GM23248 (cell line): ENCODE measurements at regions not wholly inside any gene's neighbourhood (a gene's known extent, or its start where the extent isn't known, plus 50 kb on each side); places are given as distances from the start of the nearest gene placed in this dataset.

ENCODE experiments used
- DNase-seq: peaks from one replicate; pipeline ENCODE4 v3.0.0-alpha.2; 2015
- H2AFZ ChIP-seq: fragments of 200-600 bp; sonication (generic); 2 replicates; pipeline ENCODE4 v1.6.1; 2016; ENCODE audit warnings: antibody characterized with exemption
- H3F3A ChIP-seq: fragments of 200-600 bp; sonication (generic); 2 replicates; pipeline ENCODE4 v1.6.1; 2016; ENCODE audit warnings: mild to moderate bottlenecking, antibody characterized with exemption, mixed run types; ENCODE audit not compliant: insufficient read depth
- H3K27ac ChIP-seq: fragments of 200-600 bp; sonication (generic); 2 replicates; pipeline ENCODE4 v1.5.1; 2016; ENCODE audit warnings: mild to moderate bottlenecking
- H3K27me3 ChIP-seq: fragments of 200-600 bp; sonication (generic); replicated peaks from 2 replicates; pipeline ENCODE4 v1.6.1; 2016; ENCODE audit warnings: mild to moderate bottlenecking; ENCODE audit not compliant: insufficient read depth
- H3K36me3 ChIP-seq: fragments of 200-600 bp; sonication (generic); 2 replicates; pipeline ENCODE4 v1.6.1; 2016; ENCODE audit warnings: low read depth, mild to moderate bottlenecking
- H3K4me1 ChIP-seq: fragments of 200-600 bp; sonication (generic); 2 replicates; pipeline ENCODE4 v1.6.1; 2016; ENCODE audit warnings: mild to moderate bottlenecking; ENCODE audit not compliant: insufficient read depth
- H3K4me2 ChIP-seq: fragments of 200-600 bp; sonication (generic); one replicate; pipeline ENCODE4 v1.6.1; 2016; ENCODE audit warnings: mild to moderate bottlenecking; ENCODE audit not compliant: unreplicated experiment
- H3K4me3 ChIP-seq: fragments of 200-600 bp; sonication (generic); 2 replicates; pipeline ENCODE4 v1.5.1; 2016; ENCODE audit warnings: mild to moderate bottlenecking
- H3K79me2 ChIP-seq: fragments of 200-600 bp; sonication (generic); 2 replicates; pipeline ENCODE4 v1.6.1; 2016; ENCODE audit warnings: mild to moderate bottlenecking; ENCODE audit not compliant: insufficient read depth
- H3K9ac ChIP-seq: fragments of 200-600 bp; sonication (generic); 2 replicates; pipeline ENCODE4 v1.6.1; 2016; ENCODE audit warnings: mild to moderate bottlenecking
- H3K9me2 ChIP-seq: fragments of 200-600 bp; sonication (generic); 2 replicates; pipeline ENCODE4 v1.6.1; 2016; ENCODE audit warnings: mixed run types, mild to moderate bottlenecking, moderate library complexity; ENCODE audit not compliant: insufficient read depth
- H3K9me3 ChIP-seq: fragments of 200-600 bp; sonication (generic); one replicate; pipeline ENCODE4 v1.6.1; 2017; ENCODE audit warnings: low read depth
- H4K20me1 ChIP-seq: fragments of 200-600 bp; sonication (generic); 2 replicates; pipeline ENCODE4 v1.6.0; 2016; ENCODE audit not compliant: insufficient read depth
- EZH2 ChIP-seq: fragments of 200-600 bp; sonication (generic); IDR thresholded peaks from 2 replicates; pipeline ENCODE4 v1.6.1; 2018; ENCODE audit warnings: antibody characterized with exemption, mild to moderate bottlenecking; ENCODE audit not compliant: insufficient read depth, poor library complexity, severe bottlenecking
- EZH2phosphoT487 ChIP-seq: fragments of 200-600 bp; sonication (generic); IDR thresholded peaks from 2 replicates; pipeline ENCODE4 v1.6.1; 2018; ENCODE audit warnings: antibody characterized with exemption, moderate library complexity, mild to moderate bottlenecking, low read depth; ENCODE audit not compliant: insufficient read depth
- WGBS, 2 experiments: methylation state at CpG; one replicate each; pipeline ENCODE4 v1.1.6; 2015 to 2017; ENCODE audit warnings: low lambda C conversion rate in 2 of 2, low coverage in 1 of 2; ENCODE audit errors: missing lambda C conversion rate in 2 of 2; 5-methylcytosine and 5-hydroxymethylcytosine counted together
- in situ Hi-C: fragments of 300-500 bp; cut with MboI; formaldehyde crosslinking; loops from 2 replicates; pipeline ENCODE4 v1.15.0; 2020

DNA sequence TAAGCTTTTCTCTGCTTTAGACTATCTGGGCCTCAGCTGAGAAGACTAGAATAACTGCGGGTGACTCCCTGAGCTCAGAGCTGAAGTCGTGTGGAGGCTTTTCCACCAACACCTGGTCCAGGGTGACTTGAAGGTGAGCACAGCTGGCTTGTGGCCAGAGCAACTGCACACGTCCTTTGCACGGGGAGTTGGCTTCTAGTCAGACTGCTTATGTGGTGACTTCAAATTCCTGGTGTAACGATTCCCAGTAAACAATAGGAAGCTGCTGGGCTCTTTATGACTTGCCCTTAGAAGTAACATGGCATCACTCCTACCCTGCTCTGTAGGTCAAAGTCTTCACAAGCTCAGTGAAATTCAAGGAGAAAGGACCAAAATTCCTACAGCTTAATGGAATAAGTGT, 800.6 kb upstream of the CDH6 start:
- no peak for TF ChIP-seq EZH2
- no peak for TF ChIP-seq EZH2phosphoT487
- Histone ChIP-seq H3K27me3 (no peaks in the 10 kb centered on the region), H3K9me3 (no peaks in the 10 kb centered on the region), H3K4me1 (no peaks in the 10 kb centered on the region), H3K79me2 (no peaks in the 10 kb centered on the region), H3K4me3 (no peak overlapping the region), H3K36me3 (no peaks in the 10 kb centered on the region), H3K27ac (no peak overlapping the region), H3K4me2 (no peak overlapping the region), H3K9ac (no peak overlapping the region), H2AFZ (no peak overlapping the region), H4K20me1 (no peaks in the 10 kb centered on the region), H3K9me2 (no peaks in the 10 kb centered on the region), H3F3A (no peaks in the 10 kb centered on the region)
- 39 to 46% methylated on average over 5 of the region's 5 CpGs for WGBS, 2 experiments
- in situ Hi-C loops, result no loop called here
- no peak for DNase-seq

DNA sequence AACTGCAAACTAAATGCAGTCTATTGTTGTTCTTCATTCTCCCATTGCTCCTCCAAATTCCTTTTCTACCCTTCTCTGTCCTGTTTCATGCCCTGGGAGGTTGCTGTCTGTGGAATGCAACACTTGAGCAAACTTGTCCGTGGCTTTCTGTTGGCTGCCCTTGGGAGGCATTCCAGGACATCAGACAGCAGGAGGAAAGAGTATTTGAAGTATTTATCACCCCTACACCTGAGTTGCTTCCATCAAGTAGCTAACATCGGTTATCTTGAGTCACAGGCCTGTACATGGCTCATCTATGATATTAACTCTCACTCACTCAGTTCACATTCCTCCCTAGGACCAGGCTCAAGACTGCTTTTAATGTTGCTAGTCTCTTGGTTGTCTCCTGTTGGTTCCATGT, 803.4 kb upstream of the CDH6 start:
- H3K79me2 ChIP-seq, result no peaks in the 10 kb centered on the region
- H3K27me3 ChIP-seq, result no peaks in the 10 kb centered on the region
- no peak overlapping the region for H2AFZ ChIP-seq
- no peak for TF ChIP-seq EZH2
- no peak for TF ChIP-seq EZH2phosphoT487
- 7 to 10% methylated on average over 2 of the region's 2 CpGs for WGBS, 2 experiments
- H3K4me2 ChIP-seq, result no peak overlapping the region
- H3K4me3 ChIP-seq, result no peak overlapping the region
- in situ Hi-C loops, result no loop called here
- no peak for DNase-seq
- no peaks in the 10 kb centered on the region for H3K36me3 ChIP-seq
- no peaks in the 10 kb centered on the region for H3K4me1 ChIP-seq
- H3K9me2 ChIP-seq, result no peaks in the 10 kb centered on the region
- H3F3A ChIP-seq, result no peaks in the 10 kb centered on the region
- H3K9ac ChIP-seq, result no peak overlapping the region
- no peaks in the 10 kb centered on the region for H3K9me3 ChIP-seq
- no peaks in the 10 kb centered on the region for H4K20me1 ChIP-seq
- H3K27ac ChIP-seq, result no peak overlapping the region

DNA sequence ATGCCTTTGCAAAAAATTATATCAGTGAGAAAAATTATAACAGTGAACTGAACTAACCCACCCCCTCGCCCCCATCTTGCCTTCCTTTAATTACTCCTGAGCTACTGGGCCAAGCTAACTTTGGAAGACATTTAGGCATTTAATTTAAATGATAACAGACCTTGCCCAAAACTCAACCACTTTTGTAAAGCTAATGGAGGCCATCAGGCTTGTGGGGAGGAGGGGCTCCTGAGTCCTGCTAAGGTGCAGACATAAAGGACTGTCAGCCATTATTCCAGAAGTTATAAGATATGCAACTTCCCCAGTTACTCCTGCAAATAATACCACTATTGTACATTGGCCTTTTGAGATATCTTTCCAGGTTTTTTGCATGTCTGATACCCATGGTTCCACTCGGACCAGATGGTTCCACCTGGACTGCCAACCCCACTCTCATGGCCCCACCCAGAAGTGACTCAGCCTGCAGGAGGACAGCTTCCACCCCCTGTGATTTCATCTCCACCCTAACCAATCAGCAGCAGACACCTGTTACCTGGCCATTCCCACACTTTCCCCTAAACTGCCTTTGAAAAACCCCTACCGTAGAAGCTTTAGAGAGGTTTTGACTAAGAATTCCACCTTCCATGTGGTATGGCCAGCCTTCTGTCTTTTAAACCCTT, 805.4 kb upstream of the CDH6 start:
- WGBS, 2 experiments, result 20 to 21% methylated on average over 3 of the region's 3 CpGs
- no peak for DNase-seq
- no peak overlapping the region for H2AFZ ChIP-seq
- H3K79me2 ChIP-seq, result no peaks in the 10 kb centered on the region
- no peak overlapping the region for H3K4me2 ChIP-seq
- no peaks in the 10 kb centered on the region for H3K36me3 ChIP-seq
- H3K27ac ChIP-seq, result no peak overlapping the region
- no peaks in the 10 kb centered on the region for H3K27me3 ChIP-seq
- no peaks in the 10 kb centered on the region for H3F3A ChIP-seq
- in situ Hi-C loops, result no loop called here
- no peaks in the 10 kb centered on the region for H4K20me1 ChIP-seq
- no peaks in the 10 kb centered on the region for H3K4me1 ChIP-seq
- no peaks in the 10 kb centered on the region for H3K9me3 ChIP-seq
- H3K9ac ChIP-seq, result no peak overlapping the region
- no peak overlapping the region for H3K4me3 ChIP-seq
- no peak for TF ChIP-seq EZH2phosphoT487
- no peak for TF ChIP-seq EZH2
- H3K9me2 ChIP-seq, result no peaks in the 10 kb centered on the region

DNA sequence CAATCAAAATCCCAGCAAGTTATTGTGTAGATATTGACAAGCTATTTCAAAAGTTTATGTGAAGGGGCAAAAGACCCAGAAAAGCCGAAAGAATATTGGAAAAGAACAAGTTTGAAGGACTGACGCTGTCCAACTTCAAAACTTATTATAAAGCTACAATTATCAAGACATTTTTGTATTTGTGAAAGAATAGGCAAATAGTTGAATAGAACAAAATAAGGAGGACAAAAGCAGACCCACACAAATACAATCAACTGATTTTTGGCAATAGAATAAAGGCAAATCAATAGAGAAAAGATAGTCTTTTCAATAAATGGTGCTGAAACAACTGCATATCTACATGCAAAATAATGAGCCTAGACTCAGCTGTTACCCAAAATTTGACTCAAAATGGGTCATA, 807.7 kb upstream of the CDH6 start:
- H2AFZ ChIP-seq, result no peak overlapping the region
- no peaks in the 10 kb centered on the region for H3F3A ChIP-seq
- no peak overlapping the region for H3K9ac ChIP-seq
- no peak overlapping the region for H3K4me3 ChIP-seq
- no peak for TF ChIP-seq EZH2phosphoT487
- TF ChIP-seq EZH2, result no peak
- DNase-seq, result no peak
- H4K20me1 ChIP-seq, result no peaks in the 10 kb centered on the region
- WGBS, 2 experiments, result 42% methylated on average over 2 of the region's 2 CpGs
- H3K9me3 ChIP-seq, result no peaks in the 10 kb centered on the region
- H3K27ac ChIP-seq, result no peak overlapping the region
- no peaks in the 10 kb centered on the region for H3K36me3 ChIP-seq
- in situ Hi-C loops, result no loop called here
- no peaks in the 10 kb centered on the region for H3K79me2 ChIP-seq
- no peaks in the 10 kb centered on the region for H3K4me1 ChIP-seq
- H3K4me2 ChIP-seq, result no peak overlapping the region
- H3K9me2 ChIP-seq, result no peaks in the 10 kb centered on the region
- H3K27me3 ChIP-seq, result no peaks in the 10 kb centered on the region

DNA sequence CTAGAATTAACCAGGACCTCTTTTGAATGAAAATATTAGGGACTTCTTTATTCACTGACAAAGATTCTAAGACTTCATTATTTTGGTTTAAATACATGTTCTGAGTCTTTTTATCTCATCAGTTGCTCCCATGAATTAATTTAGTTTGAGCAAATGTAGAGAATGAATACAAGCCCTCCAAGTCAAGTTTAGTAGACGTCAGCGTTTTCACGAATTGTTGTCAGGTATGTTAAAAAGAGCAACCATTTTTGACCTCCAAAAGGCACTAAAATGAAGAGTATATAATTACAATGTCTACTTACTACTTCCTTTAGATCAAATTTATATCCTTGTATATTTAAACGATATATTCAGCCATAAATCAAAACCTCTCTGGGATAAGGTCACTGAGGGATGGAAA, 809.3 kb upstream of the CDH6 start:
- Histone ChIP-seq H3F3A (no peaks in the 10 kb centered on the region), H3K79me2 (no peaks in the 10 kb centered on the region), H3K36me3 (no peaks in the 10 kb centered on the region), H3K9me2 (no peaks in the 10 kb centered on the region), H3K9ac (no peak overlapping the region), H3K4me3 (no peak overlapping the region), H3K9me3 (no peaks in the 10 kb centered on the region), H2AFZ (no peak overlapping the region), H3K27ac (no peak overlapping the region), H3K4me2 (no peak overlapping the region), H4K20me1 (no peaks in the 10 kb centered on the region), H3K4me1 (no peaks in the 10 kb centered on the region), H3K27me3 (no peaks in the 10 kb centered on the region)
- no peak for TF ChIP-seq EZH2
- no peak for TF ChIP-seq EZH2phosphoT487
- in situ Hi-C loops, result no loop called here
- 29 to 45% methylated on average over 4 of the region's 4 CpGs for WGBS, 2 experiments
- DNase-seq, result no peak
